Neural progenitor cell (in vitro differentiated cells): ENCODE measurements at regions not wholly inside any gene's neighbourhood (a gene's known extent, or its start where the extent isn't known, plus 50 kb on each side); places are given as distances from the start of the nearest gene placed in this dataset.

Source experiments
- EZH2 ChIP-seq: fragments of 200-600 bp; sonication (generic); IDR thresholded peaks from 2 replicates; pipeline ENCODE4 v1.6.1; 2017; ENCODE audit warnings: antibody characterized with exemption, mild to moderate bottlenecking, moderate library complexity
- TF ChIP-seq, protein P1 (sequence below): fragments of 200-600 bp; sonication (generic); IDR thresholded peaks from 2 replicates; pipeline ENCODE4 v1.5.1; 2017; ENCODE audit warnings: antibody characterized with exemption, mild to moderate bottlenecking

DNA sequence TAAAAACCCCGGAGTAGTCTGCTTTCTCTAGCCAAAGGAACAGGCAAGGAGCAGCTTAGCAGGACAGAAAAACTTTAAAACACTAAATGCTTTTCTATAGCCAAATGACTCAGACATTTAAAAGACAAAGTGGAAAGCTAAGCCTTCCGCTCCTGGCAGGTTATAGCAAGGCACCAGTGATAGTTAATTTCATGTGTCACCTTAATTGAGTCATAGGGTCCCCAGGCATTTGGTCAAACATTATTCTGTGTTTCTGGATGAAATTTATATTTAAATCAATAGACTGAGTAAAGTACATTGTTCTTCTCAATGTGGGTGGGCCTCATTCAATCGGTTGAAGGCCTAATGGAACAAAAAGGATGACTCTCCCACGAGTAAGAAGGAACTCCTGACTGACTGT lies 885.7 kb upstream of the ADGRL3 start:
- TF ChIP-seq, protein P1, sequence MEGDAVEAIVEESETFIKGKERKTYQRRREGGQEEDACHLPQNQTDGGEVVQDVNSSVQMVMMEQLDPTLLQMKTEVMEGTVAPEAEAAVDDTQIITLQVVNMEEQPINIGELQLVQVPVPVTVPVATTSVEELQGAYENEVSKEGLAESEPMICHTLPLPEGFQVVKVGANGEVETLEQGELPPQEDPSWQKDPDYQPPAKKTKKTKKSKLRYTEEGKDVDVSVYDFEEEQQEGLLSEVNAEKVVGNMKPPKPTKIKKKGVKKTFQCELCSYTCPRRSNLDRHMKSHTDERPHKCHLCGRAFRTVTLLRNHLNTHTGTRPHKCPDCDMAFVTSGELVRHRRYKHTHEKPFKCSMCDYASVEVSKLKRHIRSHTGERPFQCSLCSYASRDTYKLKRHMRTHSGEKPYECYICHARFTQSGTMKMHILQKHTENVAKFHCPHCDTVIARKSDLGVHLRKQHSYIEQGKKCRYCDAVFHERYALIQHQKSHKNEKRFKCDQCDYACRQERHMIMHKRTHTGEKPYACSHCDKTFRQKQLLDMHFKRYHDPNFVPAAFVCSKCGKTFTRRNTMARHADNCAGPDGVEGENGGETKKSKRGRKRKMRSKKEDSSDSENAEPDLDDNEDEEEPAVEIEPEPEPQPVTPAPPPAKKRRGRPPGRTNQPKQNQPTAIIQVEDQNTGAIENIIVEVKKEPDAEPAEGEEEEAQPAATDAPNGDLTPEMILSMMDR = no peak
- no peak for TF ChIP-seq EZH2
